AG04449 (cell line): ENCODE measurements at regions not wholly inside any gene's neighbourhood (a gene's known extent, or its start where the extent isn't known, plus 50 kb on each side); places are given as distances from the start of the nearest gene placed in this dataset.

Source experiments
- CTCF ChIA-PET: fragments of 350-600 bp; formaldehyde crosslinking; extraction: SDS; loops from one replicate; lab custom pipeline; 2021; ENCODE audit warnings: antibody characterized with exemption; lab: Yijun Ruan, JAX
- POLR2A ChIA-PET: fragments of 400-600, 350-600 bp; formaldehyde crosslinking; extraction: SDS; loops from one replicate; lab custom pipeline; 2020; ENCODE audit warnings: antibody characterized with exemption, inconsistent platforms; lab: Yijun Ruan, JAX
- DNase-seq: peaks from one replicate; pipeline ENCODE4 v3.0.0-alpha.2; 2010; ENCODE audit warnings: low read depth, low spot score
- H3K4me3 ChIP-seq: 2 replicates; pipeline ENCODE4 v1.5.1; 2011; ENCODE audit warnings: low read depth, mild to moderate bottlenecking, control low read depth, low read length
- CTCF ChIP-seq: IDR thresholded peaks from one replicate; pipeline ENCODE4 v1.5.1; 2011; ENCODE audit warnings: mild to moderate bottlenecking, moderate library complexity, low read length, control low read depth, inconsistent platforms; ENCODE audit not compliant: insufficient read depth; ENCODE audit errors: missing control alignments

GRCh38 chr5:124283031-124283430 is 463.4 kb downstream of the ZNF608 start:
- H3K4me3 ChIP-seq = no peak overlapping the region
- DNase-seq = no peak
- POLR2A ChIA-PET = no interaction called here
- TF ChIP-seq CTCF = no peak
- CTCF ChIA-PET = no interaction called here

- ChIA-PET POLR2A (no interaction called here), CTCF (interaction anchor here (0.8 kb wide), 1 partner anchor 11 kb away, joined by 3 read pairs; no protein-coding TSS in a partner anchor)
- no peak overlapping the region for H3K4me3 ChIP-seq
- no peak for TF ChIP-seq CTCF
- DNase-seq = no peak
Observed at GRCh38 chr5:124280079-124280478, 466.4 kb downstream of the ZNF608 start.

GRCh38 chr5:124279146-124279876 is 467.1 kb downstream of the ZNF608 start:
- ChIA-PET POLR2A (no interaction called here), CTCF (no interaction called here)
- no peak for DNase-seq
- H3K4me3 ChIP-seq = no peak overlapping the region
- no peak for TF ChIP-seq CTCF

GRCh38 chr5:124278636-124279035 is 467.8 kb downstream of the ZNF608 start:
- CTCF ChIA-PET = no interaction called here
- DNase-seq = no peak
- no peak overlapping the region for H3K4me3 ChIP-seq
- no peak for TF ChIP-seq CTCF
- POLR2A ChIA-PET = no interaction called here

GRCh38 chr5:124277767-124278545 is 468.5 kb downstream of the ZNF608 start:
- CTCF ChIA-PET = no interaction called here
- no peak for TF ChIP-seq CTCF
- H3K4me3 ChIP-seq = no peak overlapping the region
- POLR2A ChIA-PET = interaction anchor here (0.6 kb wide), 1 partner anchor 35 kb away, joined by 3 read pairs; no protein-coding TSS in a partner anchor
- DNase-seq = no peak

GRCh38 chr5:124276166-124276565 is 470.3 kb downstream of the ZNF608 start:
- CTCF ChIA-PET = no interaction called here
- no peak for TF ChIP-seq CTCF
- no peak for DNase-seq
- no peak overlapping the region for H3K4me3 ChIP-seq
- POLR2A ChIA-PET = no interaction called here
